PC-3 (cell line): ENCODE measurements at regions not wholly inside any gene's neighbourhood (a gene's known extent, or its start where the extent isn't known, plus 50 kb on each side); places are given as distances from the start of the nearest gene placed in this dataset.

ENCODE experiments used
- CTCF ChIP-seq: fragments of 300-600 bp; sonication (generic); conservative IDR thresholded peaks from 2 replicates; pipeline ENCODE4 v1.5.1; 2017; ENCODE audit warnings: antibody characterized with exemption, low read depth, mild to moderate bottlenecking, low read length
- EZH2 ChIP-seq: fragments of 300-600 bp; sonication (generic); IDR thresholded peaks from one replicate; pipeline ENCODE4 v1.6.1; 2017; ENCODE audit warnings: antibody characterized with exemption, mild to moderate bottlenecking, low read length; ENCODE audit not compliant: unreplicated experiment
- EZH2phosphoT487 ChIP-seq: fragments of 300-600 bp; sonication (generic); IDR thresholded peaks from 2 replicates; pipeline ENCODE4 v1.6.1; 2018; ENCODE audit warnings: mild to moderate bottlenecking, antibody characterized with exemption, low read length, borderline replicate concordance

DNA sequence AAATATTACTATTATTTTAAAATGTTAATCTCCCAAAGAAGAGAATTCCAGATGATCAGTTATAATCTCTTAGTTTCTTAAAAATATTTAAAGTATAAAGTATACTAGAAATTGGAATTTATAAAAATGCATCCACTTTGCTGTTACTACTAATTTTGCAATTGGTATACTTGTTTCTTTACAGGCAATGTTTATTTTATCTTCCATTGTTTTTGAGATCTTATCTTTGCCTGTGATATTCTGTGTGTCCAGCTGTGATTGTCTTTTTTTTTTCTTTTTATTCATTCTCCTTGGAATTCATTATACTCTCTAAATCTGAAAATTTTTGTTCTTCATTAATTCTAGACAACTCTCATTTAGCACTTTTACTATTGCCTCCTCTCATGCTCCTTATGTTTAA is 652.6 kb downstream of the TNS3 start:
- TF ChIP-seq CTCF, result no peak
- no peak for TF ChIP-seq EZH2phosphoT487
- no peak for TF ChIP-seq EZH2
